Trophoblast cell (in vitro differentiated cells and primary cell): ENCODE measurements at regions not wholly inside any gene's neighbourhood (a gene's known extent, or its start where the extent isn't known, plus 50 kb on each side); places are given as distances from the start of the nearest gene placed in this dataset.

Experiments used
- DNase-seq, 2 donors: peaks; one replicate each; pipeline ENCODE4 v3.0.0-alpha.2; 2016
- H2AFZ ChIP-seq: 2 replicates; pipeline ENCODE4 v1.6.1; 2013; ENCODE audit warnings: low read length, moderate library complexity, mild to moderate bottlenecking; ENCODE audit not compliant: insufficient read depth, poor library complexity
- H2AK5ac ChIP-seq: 2 replicates; pipeline ENCODE4 v1.6.1; 2013; ENCODE audit warnings: mild to moderate bottlenecking, low read length
- H2BK120ac ChIP-seq: 2 replicates; pipeline ENCODE4 v1.6.1; 2013; ENCODE audit warnings: low read length, mild to moderate bottlenecking, moderate library complexity; ENCODE audit not compliant: insufficient read depth, poor library complexity
- H2BK12ac ChIP-seq: 2 replicates; pipeline ENCODE4 v1.6.1; 2013; ENCODE audit warnings: mild to moderate bottlenecking, low read length, moderate library complexity
- H2BK5ac ChIP-seq: 2 replicates; pipeline ENCODE4 v1.6.1; 2013; ENCODE audit warnings: low read length, low read depth, moderate library complexity, mild to moderate bottlenecking; ENCODE audit not compliant: poor library complexity
- H3K14ac ChIP-seq: 2 replicates; pipeline ENCODE4 v1.6.1; 2013; ENCODE audit warnings: mild to moderate bottlenecking, low read length
- H3K18ac ChIP-seq: 2 replicates; pipeline ENCODE4 v1.6.1; 2013; ENCODE audit warnings: mild to moderate bottlenecking, low read length
- H3K23ac ChIP-seq: 2 replicates; pipeline ENCODE4 v1.6.1; 2013; ENCODE audit warnings: low read length
- H3K27ac ChIP-seq: 2 replicates; pipeline ENCODE4 v1.5.1; 2013; ENCODE audit warnings: low read depth, mild to moderate bottlenecking, inconsistent platforms, low read length, moderate library complexity
- H3K27me3 ChIP-seq: 2 replicates; pipeline ENCODE4 v1.6.1; 2013; ENCODE audit warnings: inconsistent platforms, mild to moderate bottlenecking, low read length, moderate library complexity; ENCODE audit not compliant: insufficient read depth
- H3K36me3 ChIP-seq, 2 experiments: 1 replicate in 1 of 2; 2 replicates in 1 of 2; pipeline ENCODE4 v1.6.1; 2013; ENCODE audit warnings: low read length in 2 of 2, mild to moderate bottlenecking in 2 of 2, moderate library complexity in 1 of 2; ENCODE audit not compliant: insufficient read depth in 2 of 2, control insufficient read depth in 1 of 2
- H3K4ac ChIP-seq: 2 replicates; pipeline ENCODE4 v1.6.1; 2013; ENCODE audit warnings: low read depth, mild to moderate bottlenecking, low read length, moderate library complexity
- H3K4me1 ChIP-seq, 2 experiments: 1 replicate in 1 of 2; 2 replicates in 1 of 2; pipeline ENCODE4 v1.6.1; 2013; ENCODE audit warnings: low read length in 2 of 2, mild to moderate bottlenecking in 2 of 2, moderate library complexity in 1 of 2; ENCODE audit not compliant: insufficient read depth in 2 of 2, control insufficient read depth in 1 of 2
- H3K4me2 ChIP-seq: 2 replicates; pipeline ENCODE4 v1.6.1; 2013; ENCODE audit warnings: inconsistent platforms, mild to moderate bottlenecking, low read length, moderate library complexity
- H3K4me3 ChIP-seq: 2 replicates; pipeline ENCODE4 v1.5.1; 2013; ENCODE audit warnings: mild to moderate bottlenecking, low read depth, low read length, inconsistent platforms
- H3K79me1 ChIP-seq: one replicate; pipeline ENCODE4 v1.6.1; 2013; ENCODE audit warnings: low read length
- H3K79me2 ChIP-seq: 2 replicates; pipeline ENCODE4 v1.6.1; 2013; ENCODE audit warnings: low read length, mild to moderate bottlenecking; ENCODE audit not compliant: control insufficient read depth, insufficient read depth, poor library complexity
- H3K9ac ChIP-seq: 2 replicates; pipeline ENCODE4 v1.6.1; 2013; ENCODE audit warnings: mild to moderate bottlenecking, low read length
- H3K9me3 ChIP-seq: 2 replicates; pipeline ENCODE4 v1.6.1; 2013; ENCODE audit warnings: low read depth, mild to moderate bottlenecking, control low read depth, inconsistent platforms, low read length; ENCODE audit not compliant: insufficient read depth
- H4K12ac ChIP-seq: 2 replicates; pipeline ENCODE4 v1.6.1; 2013; ENCODE audit warnings: low read depth, mild to moderate bottlenecking, low read length, moderate library complexity
- H4K8ac ChIP-seq: 2 replicates; pipeline ENCODE4 v1.6.1; 2013; ENCODE audit warnings: low read depth, mild to moderate bottlenecking, low read length, moderate library complexity
- H4K91ac ChIP-seq: one replicate; pipeline ENCODE4 v1.6.1; 2013; ENCODE audit warnings: low read depth, mild to moderate bottlenecking, low read length, moderate library complexity
- WGBS: extraction: QIAGEN DNeasy Blood & Tissue Kit; methylation state at CpG from one replicate; pipeline ENCODE4 v1.1.7; 2013; ENCODE audit warnings: missing lambda C conversion rate; ENCODE audit not compliant: insufficient read length, insufficient coverage; ENCODE audit errors: extremely low coverage; 5-methylcytosine and 5-hydroxymethylcytosine counted together

DNA sequence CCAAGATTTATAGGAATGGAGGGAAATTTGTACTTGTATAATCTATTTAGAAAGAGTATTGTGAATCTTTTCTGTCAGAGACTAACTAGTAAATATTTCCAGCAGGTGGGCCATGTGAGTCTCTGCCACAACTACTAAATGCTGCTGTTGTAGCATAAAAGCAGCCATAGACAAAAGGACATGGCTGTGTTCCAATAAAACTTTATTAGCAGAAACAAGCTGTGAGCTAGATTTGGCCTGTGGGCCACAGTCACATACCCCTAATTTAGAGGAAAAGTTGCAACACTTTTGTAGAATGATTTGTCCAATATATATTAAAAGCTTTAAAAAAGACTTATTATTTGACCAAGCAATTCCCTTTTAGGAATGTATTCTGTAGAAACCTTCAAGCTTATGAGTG lies 207.2 kb downstream of the LMBRD1 start:
- H3K23ac ChIP-seq, result no peak overlapping the region
- H3K14ac ChIP-seq, result no peak overlapping the region
- peaks cover 2 to 4% of the 10 kb centered on the region in 2 experiments for H3K4me1 ChIP-seq

DNA sequence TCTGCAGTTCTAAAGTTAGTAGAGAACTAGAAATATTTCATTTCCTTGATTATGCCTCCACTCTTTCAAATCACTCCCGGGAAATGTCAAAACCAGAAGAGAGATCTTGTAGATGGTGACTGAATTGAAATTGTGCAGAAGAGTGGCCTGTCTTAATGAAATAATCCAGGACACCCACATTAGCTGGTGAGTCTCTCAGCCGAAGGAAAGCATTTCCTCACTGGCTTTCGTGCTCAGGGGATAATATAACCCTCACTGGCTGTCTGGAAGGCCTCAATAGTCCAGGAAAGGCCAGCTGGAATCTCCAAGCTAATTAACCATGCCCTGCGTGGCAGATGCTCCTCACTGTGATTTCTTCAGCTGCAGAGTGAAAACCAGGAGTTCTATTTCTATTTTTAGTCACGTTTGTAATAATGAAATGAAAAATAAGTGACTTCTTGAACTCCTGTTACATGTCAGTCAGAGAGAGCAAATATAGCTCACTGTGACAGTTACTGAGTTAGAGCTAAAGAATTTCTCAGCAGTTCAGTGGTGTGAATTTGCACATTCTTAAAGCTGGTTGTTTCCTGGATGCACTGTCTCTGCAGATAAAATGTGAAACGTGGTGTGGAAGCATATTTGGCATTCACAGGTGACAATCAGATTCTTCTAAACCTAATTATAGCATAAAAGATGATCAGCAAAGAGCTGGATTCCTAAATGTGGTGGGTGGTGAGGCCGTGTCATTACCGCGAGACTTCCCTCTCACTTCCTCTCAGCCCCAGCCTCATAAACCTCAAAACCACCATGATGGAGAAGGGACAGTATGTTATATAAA lies 211.7 kb downstream of the LMBRD1 start:
- no peaks in the 10 kb centered on the region for H3K9me3 ChIP-seq
- WGBS, result no CpG with 5 or more reads among the region's 9 CpGs

More for the DNA sequence above, 207.2 kb downstream of the LMBRD1 start:
- Histone ChIP-seq H2BK12ac (no peak overlapping the region), H4K12ac (no peak overlapping the region), H3K4me3 (no peak overlapping the region), H2BK5ac (no peak overlapping the region), H3K4me2 (no peak overlapping the region), H3K27ac (no peak overlapping the region), H2AK5ac (no peak overlapping the region), H3K36me3 (peaks cover 0 to 1% of the 10 kb centered on the region in 2 experiments), H3K27me3 (no peaks in the 10 kb centered on the region), H3K79me1 (peaks cover 3% of the 10 kb centered on the region), H4K91ac (no peak overlapping the region), H3K9me3 (no peaks in the 10 kb centered on the region), H3K4ac (no peak overlapping the region), H3K79me2 (no peaks in the 10 kb centered on the region), H4K8ac (no peak overlapping the region), H2BK120ac (peak overlapping the region; percentile 33), H3K18ac (no peak overlapping the region), H3K9ac (no peak overlapping the region), H2AFZ (no peak overlapping the region)
- DNase-seq, result no peak

GRCh38 chr6:69584536-69584912 lies 212.3 kb downstream of the LMBRD1 start:
- Histone ChIP-seq H3K79me2 (no peaks in the 10 kb centered on the region), H3K4ac (no peak overlapping the region), H3K18ac (no peak overlapping the region), H3K4me2 (peak overlapping the region; percentile 2), H2AFZ (no peak overlapping the region), H3K79me1 (peaks cover 11% of the 10 kb centered on the region), H4K91ac (no peak overlapping the region), H3K9me3 (no peaks in the 10 kb centered on the region), H3K27ac (peak overlapping the region; percentile 95), H2AK5ac (no peak overlapping the region), H3K27me3 (no peaks in the 10 kb centered on the region), H3K4me3 (no peak overlapping the region), H3K9ac (no peak overlapping the region), H3K36me3 (no peaks in the 10 kb centered on the region), H2BK12ac (no peak overlapping the region), H3K4me1 (peaks cover 2 to 4% of the 10 kb centered on the region in 2 experiments), H4K12ac (no peak overlapping the region), H3K23ac (no peak overlapping the region), H2BK5ac (peak overlapping the region; percentile 67), H4K8ac (no peak overlapping the region), H2BK120ac (peak overlapping the region; percentile 3), H3K14ac (no peak overlapping the region)
- no CpG with 5 or more reads among the region's 2 CpGs for WGBS
- no peak for DNase-seq

More for the DNA sequence above, 211.7 kb downstream of the LMBRD1 start:
- Histone ChIP-seq H3K79me1 (peaks cover 11% of the 10 kb centered on the region), H3K14ac (no peak overlapping the region), H3K36me3 (no peaks in the 10 kb centered on the region), H2AK5ac (no peak overlapping the region), H2AFZ (no peak overlapping the region), H3K27ac (peak overlapping the region; percentile 95), H3K23ac (no peak overlapping the region), H3K4me2 (peak overlapping the region; percentile 42), H4K91ac (peak overlapping the region; percentile 80), H3K18ac (no peak overlapping the region), H3K4ac (no peak overlapping the region), H2BK12ac (peak overlapping the region; percentile 96), H3K9ac (no peak overlapping the region), H3K4me3 (no peak overlapping the region), H4K12ac (no peak overlapping the region), H3K27me3 (no peaks in the 10 kb centered on the region), H4K8ac (no peak overlapping the region), H2BK120ac (peak overlapping the region; percentile 86), H3K79me2 (no peaks in the 10 kb centered on the region), H2BK5ac (peak overlapping the region; percentile 57), H3K4me1 (peaks cover 2 to 4% of the 10 kb centered on the region in 2 experiments)
- DNase-seq, result no peak

GRCh38 chr6:69581581-69581980 lies 215.2 kb downstream of the LMBRD1 start:
- Histone ChIP-seq H3K4me3 (no peak overlapping the region), H4K91ac (no peak overlapping the region), H2BK5ac (no peak overlapping the region), H3K27ac (no peak overlapping the region), H2BK120ac (no peak overlapping the region), H3K4ac (no peak overlapping the region), H4K12ac (no peak overlapping the region), H3K36me3 (no peaks in the 10 kb centered on the region), H3K79me2 (no peaks in the 10 kb centered on the region), H3K27me3 (no peaks in the 10 kb centered on the region), H3K14ac (no peak overlapping the region), H4K8ac (no peak overlapping the region), H3K9me3 (no peaks in the 10 kb centered on the region), H2BK12ac (no peak overlapping the region), H3K18ac (no peak overlapping the region), H3K4me1 (peaks cover 2 to 4% of the 10 kb centered on the region in 2 experiments), H3K9ac (no peak overlapping the region), H3K4me2 (no peak overlapping the region), H2AFZ (no peak overlapping the region), H2AK5ac (no peak overlapping the region), H3K23ac (no peak overlapping the region), H3K79me1 (peaks cover 11% of the 10 kb centered on the region)
- no peak for DNase-seq
- WGBS, result no CpG with 5 or more reads among the region's 4 CpGs
